HepG2 (cell line): ENCODE measurements at regions not wholly inside any gene's neighbourhood (a gene's known extent, or its start where the extent isn't known, plus 50 kb on each side); places are given as distances from the start of the nearest gene placed in this dataset.

Experiments used
- CEBPB ChIP-seq: IDR thresholded peaks from 2 replicates; pipeline ENCODE4 v1.6.1; 2011; ENCODE audit warnings: low read depth, low read length, improper control_type of control experiment, borderline replicate concordance
- ESRRA ChIP-seq: sonication (generic); formaldehyde crosslinking; IDR thresholded peaks from 2 replicates; pipeline ENCODE4 v1.5.1; 2020; ENCODE audit warnings: mild to moderate bottlenecking, low read depth, missing genetic modification reagents
- EZH2 ChIP-seq: conservative IDR thresholded peaks from 2 replicates; pipeline ENCODE4 v1.6.1; 2012; ENCODE audit warnings: mild to moderate bottlenecking, low read depth, low read length, moderate library complexity
- FOXA3 ChIP-seq: IDR thresholded peaks from 2 replicates; pipeline ENCODE4 v1.6.1; 2016; ENCODE audit warnings: missing genetic modification reagents, missing compliant biosample characterization
- POLR2A ChIP-seq, 2 experiments: IDR thresholded peaks; 2 replicates each; pipeline ENCODE4 v1.6.1; 2011; ENCODE audit warnings: low read depth in 2 of 2, low read length in 2 of 2, mild to moderate bottlenecking in 1 of 2, moderate library complexity in 1 of 2; ENCODE audit not compliant: insufficient read depth in 1 of 2
- POLR2AphosphoS2 ChIP-seq: IDR thresholded peaks from 2 replicates; pipeline ENCODE4 v1.6.1; 2011; ENCODE audit warnings: low read depth, low read length, improper control_type of control experiment
- POLR2AphosphoS5 ChIP-seq: IDR thresholded peaks from 2 replicates; pipeline ENCODE4 v1.6.1; 2012; ENCODE audit warnings: low read depth, low read length
- RAD21 ChIP-seq: fragments of 450-650 bp; formaldehyde crosslinking; IDR thresholded peaks from 2 replicates; pipeline ENCODE4 v1.5.0; 2020; ENCODE audit warnings: mild to moderate bottlenecking
- ZFP62 ChIP-seq: sonication (generic); formaldehyde crosslinking; IDR thresholded peaks from 2 replicates; pipeline ENCODE4 v1.4.0; 2020; ENCODE audit warnings: missing genetic modification reagents
- ZNF614 ChIP-seq: IDR thresholded peaks from 2 replicates; pipeline ENCODE4 v1.6.1; 2018; ENCODE audit warnings: missing biosample characterization, missing genetic modification reagents, inconsistent platforms, borderline replicate concordance
- TF ChIP-seq, protein P1 (sequence below): sonication (generic); formaldehyde crosslinking; IDR thresholded peaks from 2 replicates; pipeline ENCODE4 v1.5.1; 2020; ENCODE audit warnings: mild to moderate bottlenecking, missing genetic modification reagents, borderline replicate concordance
- TF ChIP-seq, protein P2 (sequence below): sonication (generic); formaldehyde crosslinking; IDR thresholded peaks from 2 replicates; pipeline ENCODE4 v1.5.0; 2020; ENCODE audit warnings: mild to moderate bottlenecking, missing genetic modification reagents, moderate library complexity
- TF ChIP-seq, protein P3 (sequence below): sonication (generic); formaldehyde crosslinking; IDR thresholded peaks from 2 replicates; pipeline ENCODE4 v1.5.1; 2020; ENCODE audit warnings: mild to moderate bottlenecking, missing genetic modification reagents, moderate library complexity
- TF ChIP-seq, protein P4 (sequence below), 2 experiments: IDR thresholded peaks; 2 replicates each; pipeline ENCODE4 v1.6.1; 2011 to 2012; ENCODE audit warnings: low read length in 2 of 2, borderline replicate concordance in 1 of 2, low read depth in 1 of 2, mild to moderate bottlenecking in 1 of 2, moderate library complexity in 1 of 2

DNA sequence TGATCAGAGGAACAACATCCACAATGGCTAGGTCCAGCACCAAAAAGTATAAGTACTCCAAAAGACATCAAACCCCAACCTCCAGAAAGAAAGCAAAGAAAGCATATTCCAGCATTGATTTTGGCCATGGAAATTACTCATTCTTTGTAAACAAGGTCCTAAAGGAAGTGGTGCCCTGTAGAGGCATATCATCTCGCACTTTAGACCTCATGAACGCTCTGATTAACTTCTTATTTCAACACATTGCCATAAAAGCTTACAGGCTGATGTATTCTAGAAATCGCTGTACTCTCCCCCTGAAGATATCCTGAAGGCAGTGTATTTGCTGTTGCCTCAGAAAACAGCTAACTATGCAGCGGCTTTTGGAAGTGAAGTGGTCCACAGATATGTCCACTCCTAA is 82.7 kb upstream of the TNPO1 start:
- TF ChIP-seq, protein P1, sequence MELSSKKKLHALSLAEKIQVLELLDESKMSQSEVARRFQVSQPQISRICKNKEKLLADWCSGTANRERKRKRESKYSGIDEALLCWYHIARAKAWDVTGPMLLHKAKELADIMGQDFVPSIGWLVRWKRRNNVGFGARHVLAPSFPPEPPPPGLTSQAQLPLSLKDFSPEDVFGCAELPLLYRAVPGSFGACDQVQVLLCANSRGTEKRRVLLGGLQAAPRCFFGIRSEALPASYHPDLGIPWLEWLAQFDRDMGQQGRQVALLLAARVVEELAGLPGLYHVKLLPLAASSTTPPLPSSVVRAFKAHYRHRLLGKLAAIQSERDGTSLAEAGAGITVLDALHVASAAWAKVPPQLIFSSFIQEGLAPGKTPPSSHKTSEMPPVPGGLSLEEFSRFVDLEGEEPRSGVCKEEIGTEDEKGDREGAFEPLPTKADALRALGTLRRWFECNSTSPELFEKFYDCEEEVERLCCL, result no peak
- TF ChIP-seq, protein P2, sequence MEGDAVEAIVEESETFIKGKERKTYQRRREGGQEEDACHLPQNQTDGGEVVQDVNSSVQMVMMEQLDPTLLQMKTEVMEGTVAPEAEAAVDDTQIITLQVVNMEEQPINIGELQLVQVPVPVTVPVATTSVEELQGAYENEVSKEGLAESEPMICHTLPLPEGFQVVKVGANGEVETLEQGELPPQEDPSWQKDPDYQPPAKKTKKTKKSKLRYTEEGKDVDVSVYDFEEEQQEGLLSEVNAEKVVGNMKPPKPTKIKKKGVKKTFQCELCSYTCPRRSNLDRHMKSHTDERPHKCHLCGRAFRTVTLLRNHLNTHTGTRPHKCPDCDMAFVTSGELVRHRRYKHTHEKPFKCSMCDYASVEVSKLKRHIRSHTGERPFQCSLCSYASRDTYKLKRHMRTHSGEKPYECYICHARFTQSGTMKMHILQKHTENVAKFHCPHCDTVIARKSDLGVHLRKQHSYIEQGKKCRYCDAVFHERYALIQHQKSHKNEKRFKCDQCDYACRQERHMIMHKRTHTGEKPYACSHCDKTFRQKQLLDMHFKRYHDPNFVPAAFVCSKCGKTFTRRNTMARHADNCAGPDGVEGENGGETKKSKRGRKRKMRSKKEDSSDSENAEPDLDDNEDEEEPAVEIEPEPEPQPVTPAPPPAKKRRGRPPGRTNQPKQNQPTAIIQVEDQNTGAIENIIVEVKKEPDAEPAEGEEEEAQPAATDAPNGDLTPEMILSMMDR (CRISPR knock-in tag), result no peak
- TF ChIP-seq FOXA3 (CRISPR knock-in tag) (no peak), POLR2AphosphoS2 (no peak), CEBPB (no peak), ESRRA (CRISPR knock-in tag) (no peak), POLR2AphosphoS5 (no peak), POLR2A (IDR thresholded peaks at IDR 0.05; ENCODE audit: insufficient read depth in 1 of 2, low read depth in 2 of 2, low read length in 2 of 2) (no peak), RAD21 (no peak), ZNF614 (CRISPR knock-in tag) (no peak), EZH2 (no peak), ZFP62 (no peak)
- TF ChIP-seq, protein P3, sequence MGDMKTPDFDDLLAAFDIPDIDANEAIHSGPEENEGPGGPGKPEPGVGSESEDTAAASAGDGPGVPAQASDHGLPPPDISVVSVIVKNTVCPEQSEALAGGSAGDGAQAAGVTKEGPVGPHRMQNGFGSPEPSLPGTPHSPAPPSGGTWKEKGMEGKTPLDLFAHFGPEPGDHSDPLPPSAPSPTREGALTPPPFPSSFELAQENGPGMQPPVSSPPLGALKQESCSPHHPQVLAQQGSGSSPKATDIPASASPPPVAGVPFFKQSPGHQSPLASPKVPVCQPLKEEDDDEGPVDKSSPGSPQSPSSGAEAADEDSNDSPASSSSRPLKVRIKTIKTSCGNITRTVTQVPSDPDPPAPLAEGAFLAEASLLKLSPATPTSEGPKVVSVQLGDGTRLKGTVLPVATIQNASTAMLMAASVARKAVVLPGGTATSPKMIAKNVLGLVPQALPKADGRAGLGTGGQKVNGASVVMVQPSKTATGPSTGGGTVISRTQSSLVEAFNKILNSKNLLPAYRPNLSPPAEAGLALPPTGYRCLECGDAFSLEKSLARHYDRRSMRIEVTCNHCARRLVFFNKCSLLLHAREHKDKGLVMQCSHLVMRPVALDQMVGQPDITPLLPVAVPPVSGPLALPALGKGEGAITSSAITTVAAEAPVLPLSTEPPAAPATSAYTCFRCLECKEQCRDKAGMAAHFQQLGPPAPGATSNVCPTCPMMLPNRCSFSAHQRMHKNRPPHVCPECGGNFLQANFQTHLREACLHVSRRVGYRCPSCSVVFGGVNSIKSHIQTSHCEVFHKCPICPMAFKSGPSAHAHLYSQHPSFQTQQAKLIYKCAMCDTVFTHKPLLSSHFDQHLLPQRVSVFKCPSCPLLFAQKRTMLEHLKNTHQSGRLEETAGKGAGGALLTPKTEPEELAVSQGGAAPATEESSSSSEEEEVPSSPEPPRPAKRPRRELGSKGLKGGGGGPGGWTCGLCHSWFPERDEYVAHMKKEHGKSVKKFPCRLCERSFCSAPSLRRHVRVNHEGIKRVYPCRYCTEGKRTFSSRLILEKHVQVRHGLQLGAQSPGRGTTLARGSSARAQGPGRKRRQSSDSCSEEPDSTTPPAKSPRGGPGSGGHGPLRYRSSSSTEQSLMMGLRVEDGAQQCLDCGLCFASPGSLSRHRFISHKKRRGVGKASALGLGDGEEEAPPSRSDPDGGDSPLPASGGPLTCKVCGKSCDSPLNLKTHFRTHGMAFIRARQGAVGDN (CRISPR knock-in tag), result no peak
- TF ChIP-seq, protein P4, sequence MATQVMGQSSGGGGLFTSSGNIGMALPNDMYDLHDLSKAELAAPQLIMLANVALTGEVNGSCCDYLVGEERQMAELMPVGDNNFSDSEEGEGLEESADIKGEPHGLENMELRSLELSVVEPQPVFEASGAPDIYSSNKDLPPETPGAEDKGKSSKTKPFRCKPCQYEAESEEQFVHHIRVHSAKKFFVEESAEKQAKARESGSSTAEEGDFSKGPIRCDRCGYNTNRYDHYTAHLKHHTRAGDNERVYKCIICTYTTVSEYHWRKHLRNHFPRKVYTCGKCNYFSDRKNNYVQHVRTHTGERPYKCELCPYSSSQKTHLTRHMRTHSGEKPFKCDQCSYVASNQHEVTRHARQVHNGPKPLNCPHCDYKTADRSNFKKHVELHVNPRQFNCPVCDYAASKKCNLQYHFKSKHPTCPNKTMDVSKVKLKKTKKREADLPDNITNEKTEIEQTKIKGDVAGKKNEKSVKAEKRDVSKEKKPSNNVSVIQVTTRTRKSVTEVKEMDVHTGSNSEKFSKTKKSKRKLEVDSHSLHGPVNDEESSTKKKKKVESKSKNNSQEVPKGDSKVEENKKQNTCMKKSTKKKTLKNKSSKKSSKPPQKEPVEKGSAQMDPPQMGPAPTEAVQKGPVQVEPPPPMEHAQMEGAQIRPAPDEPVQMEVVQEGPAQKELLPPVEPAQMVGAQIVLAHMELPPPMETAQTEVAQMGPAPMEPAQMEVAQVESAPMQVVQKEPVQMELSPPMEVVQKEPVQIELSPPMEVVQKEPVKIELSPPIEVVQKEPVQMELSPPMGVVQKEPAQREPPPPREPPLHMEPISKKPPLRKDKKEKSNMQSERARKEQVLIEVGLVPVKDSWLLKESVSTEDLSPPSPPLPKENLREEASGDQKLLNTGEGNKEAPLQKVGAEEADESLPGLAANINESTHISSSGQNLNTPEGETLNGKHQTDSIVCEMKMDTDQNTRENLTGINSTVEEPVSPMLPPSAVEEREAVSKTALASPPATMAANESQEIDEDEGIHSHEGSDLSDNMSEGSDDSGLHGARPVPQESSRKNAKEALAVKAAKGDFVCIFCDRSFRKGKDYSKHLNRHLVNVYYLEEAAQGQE (IDR thresholded peaks at IDR 0.05; ENCODE audit: borderline replicate concordance in 1 of 2, low read depth in 1 of 2, low read length in 2 of 2), result no peak
